ENCODE measurements at regions not wholly inside any gene's neighbourhood (a gene's known extent, or its start where the extent isn't known, plus 50 kb on each side); places are given as distances from the start of the nearest gene placed in this dataset.

GRCh38 chr16:75918109-75918508, 191.8 kb upstream of the CPHXL start (continued):
- no peak for TF ChIP-seq CREB1 (CRISPR knock-in tag; IDR thresholded peaks at IDR 0.05; ENCODE audit: low read depth)
- TF ChIP-seq STAT1 (IDR thresholded peaks at IDR 0.05; ENCODE audit: unreplicated experiment) = no peak
- TF ChIP-seq CTCF (conservative IDR thresholded peaks at IDR 0.05; ENCODE audit: low read depth in 2 of 2) = no peak
- no peak for TF ChIP-seq NANOG (IDR thresholded peaks at IDR 0.05; ENCODE audit: borderline replicate concordance)
- TF ChIP-seq ZNF114 (CRISPR knock-in tag; IDR thresholded peaks at IDR 0.05) = no peak

DNA sequence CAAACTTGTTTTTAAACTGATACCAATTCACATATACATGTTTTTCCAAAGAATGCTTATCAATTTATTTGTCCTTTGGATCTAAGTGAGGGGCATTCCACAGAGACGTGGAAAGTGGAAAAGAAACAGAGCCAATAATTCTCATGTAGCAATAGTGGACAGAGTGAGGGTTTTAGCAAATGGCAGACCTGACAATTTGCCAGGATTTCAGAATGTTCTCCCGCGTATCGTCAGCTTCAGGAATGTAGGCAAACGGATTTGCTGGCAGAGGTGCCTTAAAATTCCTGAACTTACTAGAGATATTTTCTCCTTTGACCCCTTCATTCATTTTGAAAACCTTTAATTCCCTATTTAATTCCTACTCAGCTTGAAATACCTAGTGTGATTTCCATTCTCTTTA, 193.4 kb upstream of the CPHXL start:
- H3K79me2 ChIP-seq (replicated peaks; ENCODE audit: insufficient read depth) = no peaks in the 10 kb centered on the region
- peaks cover 76% of the 10 kb centered on the region for H3K9me3 Mint-ChIP-seq
- no peaks in the 10 kb centered on the region for H3K36me3 ChIP-seq (ENCODE audit: insufficient read depth)
- H3F3A ChIP-seq (replicated peaks; ENCODE audit: low read depth) = no peaks in the 10 kb centered on the region
- DNase-seq (ENCODE audit: low spot score) (no peak), ATAC-seq (no peak)
- H3K4me1 ChIP-seq (ENCODE audit: insufficient read depth) = peaks cover 15% of the 10 kb centered on the region
- H3K27me3 ChIP-seq (ENCODE audit: insufficient read depth) = peaks cover 91% of the 10 kb centered on the region
- no peak overlapping the region for H3K4me2 ChIP-seq
- H4K20me1 ChIP-seq (replicated peaks; ENCODE audit: insufficient read depth) = peaks cover 5% of the 10 kb centered on the region; the same call in 1 of the 2 replicates
- H3K27ac Mint-ChIP-seq = no peak overlapping the region
- H2AFZ ChIP-seq = no peak overlapping the region
- H3K27me3 Mint-ChIP-seq (ENCODE audit: insufficient read depth, low read depth, poor library complexity) = peaks cover 22% of the 10 kb centered on the region
- no peaks in the 10 kb centered on the region for H3K36me3 Mint-ChIP-seq (ENCODE audit: low read depth)
- no peak overlapping the region for H3K27ac ChIP-seq (ENCODE audit: low read depth)
- H3K4me1 Mint-ChIP-seq = peaks cover 15% of the 10 kb centered on the region
- H3K4me3 ChIP-seq = no peak overlapping the region
- H3K9me2 ChIP-seq (ENCODE audit: insufficient read depth) = no peaks in the 10 kb centered on the region
- H3K4me3 Mint-ChIP-seq = no peak overlapping the region
- TF ChIP-seq CTCF (conservative IDR thresholded peaks at IDR 0.05; ENCODE audit: low read depth in 2 of 2) = no peak
- TF ChIP-seq CREB1 (CRISPR knock-in tag; IDR thresholded peaks at IDR 0.05; ENCODE audit: low read depth) = no peak
- TF ChIP-seq, protein P1, sequence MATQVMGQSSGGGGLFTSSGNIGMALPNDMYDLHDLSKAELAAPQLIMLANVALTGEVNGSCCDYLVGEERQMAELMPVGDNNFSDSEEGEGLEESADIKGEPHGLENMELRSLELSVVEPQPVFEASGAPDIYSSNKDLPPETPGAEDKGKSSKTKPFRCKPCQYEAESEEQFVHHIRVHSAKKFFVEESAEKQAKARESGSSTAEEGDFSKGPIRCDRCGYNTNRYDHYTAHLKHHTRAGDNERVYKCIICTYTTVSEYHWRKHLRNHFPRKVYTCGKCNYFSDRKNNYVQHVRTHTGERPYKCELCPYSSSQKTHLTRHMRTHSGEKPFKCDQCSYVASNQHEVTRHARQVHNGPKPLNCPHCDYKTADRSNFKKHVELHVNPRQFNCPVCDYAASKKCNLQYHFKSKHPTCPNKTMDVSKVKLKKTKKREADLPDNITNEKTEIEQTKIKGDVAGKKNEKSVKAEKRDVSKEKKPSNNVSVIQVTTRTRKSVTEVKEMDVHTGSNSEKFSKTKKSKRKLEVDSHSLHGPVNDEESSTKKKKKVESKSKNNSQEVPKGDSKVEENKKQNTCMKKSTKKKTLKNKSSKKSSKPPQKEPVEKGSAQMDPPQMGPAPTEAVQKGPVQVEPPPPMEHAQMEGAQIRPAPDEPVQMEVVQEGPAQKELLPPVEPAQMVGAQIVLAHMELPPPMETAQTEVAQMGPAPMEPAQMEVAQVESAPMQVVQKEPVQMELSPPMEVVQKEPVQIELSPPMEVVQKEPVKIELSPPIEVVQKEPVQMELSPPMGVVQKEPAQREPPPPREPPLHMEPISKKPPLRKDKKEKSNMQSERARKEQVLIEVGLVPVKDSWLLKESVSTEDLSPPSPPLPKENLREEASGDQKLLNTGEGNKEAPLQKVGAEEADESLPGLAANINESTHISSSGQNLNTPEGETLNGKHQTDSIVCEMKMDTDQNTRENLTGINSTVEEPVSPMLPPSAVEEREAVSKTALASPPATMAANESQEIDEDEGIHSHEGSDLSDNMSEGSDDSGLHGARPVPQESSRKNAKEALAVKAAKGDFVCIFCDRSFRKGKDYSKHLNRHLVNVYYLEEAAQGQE (IDR thresholded peaks at IDR 0.05; ENCODE audit: unreplicated experiment) = no peak
- TF ChIP-seq STAT1 (IDR thresholded peaks at IDR 0.05; ENCODE audit: unreplicated experiment) = no peak
- no peak for TF ChIP-seq NANOG (IDR thresholded peaks at IDR 0.05; ENCODE audit: borderline replicate concordance)
- TF ChIP-seq ZNF331 (CRISPR knock-in tag; IDR thresholded peaks at IDR 0.05; ENCODE audit: low read depth) = no peak
- TF ChIP-seq ZNF462 (CRISPR knock-in tag; IDR thresholded peaks at IDR 0.05) = no peak
- no peak for TF ChIP-seq POLR2AphosphoS5 (IDR thresholded peaks at IDR 0.05; ENCODE audit: low read depth)
- TF ChIP-seq EZH2phosphoT487 (IDR thresholded peaks at IDR 0.05; ENCODE audit: unreplicated experiment) = no peak
- no peak for TF ChIP-seq EZH2 (IDR thresholded peaks at IDR 0.05; ENCODE audit: low read depth, unreplicated experiment)

Measured in GM23338 (cell line).